ENCODE measurements at regions not wholly inside any gene's neighbourhood (a gene's known extent, or its start where the extent isn't known, plus 50 kb on each side); places are given as distances from the start of the nearest gene placed in this dataset.

GRCh38 chr15:35701402-35702046, 155.6 kb upstream of the DPH6 start:
- no peak for DNase-seq (ENCODE audit: low read depth)
- H3K4me3 ChIP-seq (ENCODE audit: low read length): no peak overlapping the region
- no peak for TF ChIP-seq CTCF (conservative IDR thresholded peaks at IDR 0.05; ENCODE audit: low read depth, low read length)

GRCh38 chr15:35702946-35703495, 157.1 kb upstream of the DPH6 start:
- TF ChIP-seq CTCF (conservative IDR thresholded peaks at IDR 0.05; ENCODE audit: low read depth, low read length): no peak
- H3K4me3 ChIP-seq (ENCODE audit: low read length): no peak overlapping the region
- DNase-seq (ENCODE audit: low read depth): no peak

GRCh38 chr15:35705030-35705883, 159.3 kb upstream of the DPH6 start:
- no peak overlapping the region for H3K4me3 ChIP-seq (ENCODE audit: low read length)
- DNase-seq (ENCODE audit: low read depth): no peak
- TF ChIP-seq CTCF (conservative IDR thresholded peaks at IDR 0.05; ENCODE audit: low read depth, low read length): no peak

- no peak overlapping the region for H3K4me3 ChIP-seq (ENCODE audit: low read length)
- no peak for TF ChIP-seq CTCF (conservative IDR thresholded peaks at IDR 0.05; ENCODE audit: low read depth, low read length)
- DNase-seq (ENCODE audit: low read depth): peak; percentile 64
Measured at GRCh38 chr15:35705884-35706585, 160.1 kb upstream of the DPH6 start.

GRCh38 chr15:35712956-35713355, 167.0 kb upstream of the DPH6 start:
- H3K4me3 ChIP-seq (ENCODE audit: low read length): no peak overlapping the region
- no peak for TF ChIP-seq CTCF (conservative IDR thresholded peaks at IDR 0.05; ENCODE audit: low read depth, low read length)
- no peak for DNase-seq (ENCODE audit: low read depth)

- DNase-seq (ENCODE audit: low read depth): peak; percentile 77
- H3K4me3 ChIP-seq (ENCODE audit: low read length): no peak overlapping the region
- no peak for TF ChIP-seq CTCF (conservative IDR thresholded peaks at IDR 0.05; ENCODE audit: low read depth, low read length)
Measured at GRCh38 chr15:35713733-35714132, 167.8 kb upstream of the DPH6 start.

Measured in retinal pigment epithelial cell (primary cell).